GM21717 (cell line): ENCODE measurements at regions not wholly inside any gene's neighbourhood (a gene's known extent, or its start where the extent isn't known, plus 50 kb on each side); places are given as distances from the start of the nearest gene placed in this dataset.
"Not testable (repeated sequence)": the region's sequence is repeated elsewhere in the genome, so short reads cannot be mapped to it uniquely, and the experiment has no call there.

Source experiments
- ATAC-seq: cut with Tn5 transposase; IDR thresholded peaks from one replicate; pipeline ENCODE4 v1.9.1; 2021; ENCODE audit warnings: mild to moderate bottlenecking, moderate library complexity; ENCODE audit not compliant: unreplicated experiment

- peak; percentile 65 for ATAC-seq
Observed at GRCh38 chr4:42282081-42282901, 115.0 kb upstream of the SHISA3 start.

DNA sequence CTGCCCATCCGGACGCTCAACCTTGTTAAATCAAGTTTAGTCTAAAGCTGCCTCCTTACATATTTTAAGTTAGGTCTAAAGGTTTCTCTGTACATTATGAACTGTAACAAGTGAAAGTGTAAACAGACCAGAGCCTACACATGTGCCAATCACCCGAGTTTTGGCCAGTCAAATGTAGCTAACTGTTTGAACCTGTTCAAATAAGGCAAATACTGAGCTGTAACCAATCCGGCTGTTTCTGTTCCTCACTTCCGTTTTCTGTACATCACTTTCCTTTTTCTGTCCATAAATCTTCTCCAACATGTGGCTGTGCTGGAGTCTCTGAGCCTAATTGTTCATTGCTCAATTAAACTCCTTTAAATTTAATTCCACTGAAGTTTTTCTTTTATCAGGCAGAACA, 113.3 kb upstream of the SHISA3 start:
- ATAC-seq: no peak

GRCh38 chr4:42288876-42289275, 108.4 kb upstream of the SHISA3 start:
- not testable (repeated sequence) for ATAC-seq

DNA sequence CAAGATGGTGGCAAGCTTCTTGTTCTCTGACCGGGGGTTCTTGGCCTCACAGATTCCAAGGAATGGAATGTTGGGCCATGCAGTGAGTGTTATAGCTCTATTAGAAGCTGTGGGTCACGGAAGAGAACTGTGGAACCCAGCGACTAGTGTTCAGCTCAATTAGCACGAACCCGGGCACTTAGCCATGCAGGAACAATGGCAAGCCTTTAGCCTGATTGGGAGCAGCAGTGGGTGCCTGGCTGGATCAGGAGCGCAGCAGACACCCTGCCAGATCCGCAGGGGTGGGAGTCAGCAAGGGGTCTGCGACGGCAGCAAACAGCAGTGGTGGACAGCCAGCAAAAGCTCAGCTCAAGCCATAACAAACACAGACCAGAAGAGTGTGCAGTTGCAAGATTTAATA, 105.1 kb upstream of the SHISA3 start:
- ATAC-seq: not testable (repeated sequence)

DNA sequence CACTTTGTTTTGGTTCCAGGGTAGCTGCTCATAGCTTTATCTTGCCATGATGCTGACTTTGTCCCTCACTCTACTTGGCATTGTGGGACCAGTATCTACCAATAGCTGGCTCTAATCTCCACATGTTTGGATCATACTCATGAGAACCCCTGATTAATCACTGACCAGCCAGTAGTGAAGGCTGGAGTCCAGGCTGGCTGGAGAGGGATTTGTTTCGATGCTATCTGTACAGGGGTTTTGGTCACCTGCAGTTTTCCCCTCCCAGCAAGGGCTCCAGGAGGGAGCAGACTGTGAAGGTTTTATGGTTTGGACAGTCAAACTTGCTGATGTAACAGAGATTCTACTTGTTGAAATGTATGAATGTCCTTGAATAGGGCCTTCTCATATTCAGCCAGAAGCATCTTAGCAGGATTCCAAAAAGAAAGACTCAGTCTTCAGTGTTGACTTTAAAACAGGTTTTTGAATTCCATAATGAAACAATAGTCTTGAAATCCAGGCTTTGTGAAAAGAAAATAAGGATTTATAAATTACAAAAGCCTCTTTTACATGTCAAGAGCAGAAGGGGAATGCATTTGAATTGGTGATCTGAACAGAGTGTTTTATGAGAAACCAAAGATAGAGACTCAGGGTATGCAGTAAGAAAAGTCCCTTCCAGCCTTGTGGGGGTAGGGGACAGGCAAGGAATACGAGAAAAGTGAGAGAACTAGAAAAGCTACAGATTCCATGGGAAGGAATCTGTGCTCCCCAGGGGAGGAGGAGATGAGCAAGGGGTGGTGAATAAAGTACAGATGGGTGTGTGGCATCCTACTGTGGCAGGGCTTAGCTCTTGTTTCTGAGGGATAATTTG, 103.1 kb upstream of the SHISA3 start:
- no peak for ATAC-seq

GRCh38 chr4:42296196-42296595, 101.1 kb upstream of the SHISA3 start:
- ATAC-seq: no peak

DNA sequence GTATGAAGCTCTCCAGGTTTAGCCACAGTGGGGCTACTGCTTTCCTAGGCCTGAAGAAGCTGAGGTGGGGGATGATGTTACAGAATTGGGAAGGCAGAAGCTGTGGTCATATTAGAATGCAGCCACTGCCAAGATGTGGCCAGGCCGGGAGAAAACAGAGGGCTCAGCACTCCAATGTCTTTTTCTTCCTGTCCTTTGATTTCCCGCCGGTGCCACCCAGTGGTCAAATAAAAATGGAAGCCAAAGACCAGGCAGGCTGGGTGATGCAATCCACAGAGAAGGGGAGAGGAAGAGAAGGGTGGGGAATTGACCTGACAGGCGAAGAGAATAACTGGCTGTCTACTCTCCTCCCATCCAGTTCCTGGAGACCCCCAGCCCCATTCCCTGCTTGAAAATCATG, 94.9 kb upstream of the SHISA3 start:
- ATAC-seq: no peak

- no peak for ATAC-seq
Observed at GRCh38 chr4:42306221-42307109, 90.8 kb upstream of the SHISA3 start.

GRCh38 chr4:42308247-42308646, 89.0 kb upstream of the SHISA3 start:
- no peak for ATAC-seq

- no peak for ATAC-seq
Observed at GRCh38 chr4:42309361-42310260, 87.7 kb upstream of the SHISA3 start.

- ATAC-seq: no peak
Observed at GRCh38 chr4:42310358-42310757, 86.9 kb upstream of the SHISA3 start.

GRCh38 chr4:42310806-42311205, 86.5 kb upstream of the SHISA3 start:
- ATAC-seq: no peak

GRCh38 chr4:42311591-42311990, 85.7 kb upstream of the SHISA3 start:
- ATAC-seq: no peak

- ATAC-seq: not testable (repeated sequence)
Observed at GRCh38 chr4:42313420-42313819, 83.9 kb upstream of the SHISA3 start.

DNA sequence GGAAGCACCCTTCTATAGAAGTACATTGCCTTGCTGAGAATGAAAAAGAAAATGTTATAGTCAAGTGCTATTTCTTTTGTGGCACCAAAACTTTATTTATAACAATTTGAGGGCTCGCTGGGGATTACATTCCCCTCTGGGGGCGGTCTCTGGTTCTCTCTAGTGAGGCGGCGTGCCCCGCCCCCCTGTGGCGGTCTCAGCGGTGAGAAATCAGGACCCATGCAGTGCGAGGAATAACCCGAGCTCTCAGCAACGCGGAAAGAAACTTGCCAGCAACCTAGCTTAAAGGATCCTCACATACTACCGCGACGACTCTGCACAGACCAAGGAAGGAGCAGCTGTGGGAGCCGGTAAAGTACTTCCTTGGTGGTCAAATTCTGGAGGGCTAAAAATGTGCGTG, 83.4 kb upstream of the SHISA3 start:
- no peak for ATAC-seq

DNA sequence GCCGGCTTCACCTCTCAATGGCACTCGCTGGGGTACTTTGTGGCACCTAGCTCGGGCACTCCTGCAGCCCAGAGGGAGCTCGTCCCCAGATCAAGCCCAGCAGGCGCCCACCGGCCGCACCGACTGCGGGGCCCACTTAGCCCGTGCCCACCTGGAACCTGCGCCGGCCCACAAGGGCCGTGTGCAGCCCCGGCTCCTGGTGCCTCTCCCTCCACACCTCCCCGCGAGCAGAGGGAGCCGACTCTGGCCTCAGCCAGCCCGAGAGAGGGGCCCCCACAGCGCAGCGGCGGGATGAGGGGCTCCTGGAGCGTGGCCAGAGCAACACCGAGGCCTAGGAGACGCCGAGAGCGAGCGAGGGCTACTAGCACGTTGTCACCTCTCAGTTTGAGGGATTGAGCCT, 82.1 kb upstream of the SHISA3 start:
- ATAC-seq: no peak

DNA sequence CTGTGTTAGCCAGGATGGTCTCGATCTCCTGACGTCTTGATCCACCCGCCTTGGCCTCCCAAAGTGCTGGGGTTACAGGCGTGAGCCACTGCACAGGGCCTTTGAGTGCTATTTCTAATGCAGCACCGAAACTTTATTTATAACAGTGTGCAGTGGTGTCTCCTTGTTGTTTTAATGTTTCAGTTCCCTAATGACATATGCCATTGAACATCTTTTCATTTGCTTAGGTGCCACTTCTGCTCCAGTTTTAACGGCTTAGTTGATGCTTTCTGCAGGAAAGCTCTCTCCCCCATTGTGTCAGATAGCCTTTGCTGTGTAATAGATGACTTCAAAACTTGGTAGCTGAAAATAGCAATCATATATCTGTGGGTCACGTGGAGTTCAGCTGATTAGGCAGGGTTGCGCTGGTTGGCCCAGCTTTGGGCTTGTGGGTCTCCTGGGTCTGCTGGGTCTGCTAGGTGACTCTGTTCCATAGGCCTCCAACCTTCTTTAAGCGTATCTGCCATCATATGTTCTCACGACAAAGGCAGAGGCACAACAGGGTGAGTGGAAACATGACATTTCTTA, 76.4 kb upstream of the SHISA3 start:
- ATAC-seq: no peak

DNA sequence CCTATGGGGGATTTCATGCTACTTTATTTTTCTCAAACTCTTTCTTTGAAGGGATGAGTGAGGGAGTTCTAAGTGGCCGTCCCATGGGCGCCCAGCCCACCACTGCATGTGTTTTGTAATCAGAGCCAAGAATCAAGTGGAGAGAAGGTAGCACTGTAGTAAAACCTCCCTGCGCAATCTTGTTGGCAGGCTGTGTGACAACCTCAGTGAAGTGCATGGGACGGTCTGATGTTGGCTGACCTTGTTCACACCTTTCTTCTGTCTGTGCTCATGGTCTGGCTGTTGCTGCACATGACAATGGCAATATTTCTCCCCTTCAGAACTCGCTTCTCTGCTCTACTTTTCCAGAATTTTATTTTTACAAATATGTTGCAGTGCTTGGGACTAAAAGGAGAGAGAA, 71.2 kb upstream of the SHISA3 start:
- ATAC-seq: no peak

GRCh38 chr4:42326524-42326923, 70.8 kb upstream of the SHISA3 start:
- ATAC-seq: no peak

DNA sequence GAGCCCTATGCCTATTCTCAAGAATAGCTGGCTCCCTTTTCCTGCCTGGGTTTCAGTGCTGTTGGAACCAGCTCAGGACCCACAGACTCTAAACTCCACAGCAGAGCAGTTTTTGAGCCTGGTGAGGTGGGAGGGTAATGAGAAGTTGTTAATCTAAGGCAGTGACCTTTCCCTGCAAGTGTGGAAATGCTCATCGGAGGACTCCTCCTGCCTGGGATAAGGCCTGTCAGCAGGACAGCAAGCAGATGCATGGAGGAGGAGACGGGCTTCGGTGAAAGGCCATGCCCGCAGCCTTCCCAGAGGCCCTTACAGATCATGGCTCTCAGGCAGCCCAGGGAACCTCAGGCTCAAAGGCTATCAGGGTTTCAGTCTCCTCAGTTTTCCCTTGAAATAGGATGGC, 70.0 kb upstream of the SHISA3 start:
- ATAC-seq: no peak
